ENCODE measurements at regions not wholly inside any gene's neighbourhood (a gene's known extent, or its start where the extent isn't known, plus 50 kb on each side); places are given as distances from the start of the nearest gene placed in this dataset.

GRCh38 chr5:163106098-163106497 lies 331.3 kb upstream of the CCNG1 start:
- Histone ChIP-seq H4K20me1 (ENCODE audit: control insufficient read depth, insufficient read depth, low read length, poor library complexity, severe bottlenecking) (no peaks in the 10 kb centered on the region), H3K27me3 (replicated peaks in 1 of 4; ENCODE audit: control extremely low read depth in 1 of 4, control insufficient read depth in 3 of 4, insufficient read depth in 4 of 4, low read length in 3 of 4) (no peaks in the 10 kb centered on the region), H3K9ac (ENCODE audit: low read length) (no peak overlapping the region), H3K4me2 (replicated peaks; ENCODE audit: low read depth, low read length, poor library complexity, severe bottlenecking) (no peak overlapping the region), H3K79me2 (ENCODE audit: control insufficient read depth, insufficient read depth, low read length) (no peaks in the 10 kb centered on the region), H3K9me3 (ENCODE audit: control extremely low read depth in 1 of 3, control insufficient read depth in 2 of 3, insufficient read depth in 1 of 3, low read length in 2 of 3) (no peaks in the 10 kb centered on the region), H3K4me1 (ENCODE audit: control insufficient read depth in 2 of 2, insufficient read depth in 2 of 2, low read length in 2 of 2) (no peaks in the 10 kb centered on the region), H3K36me3 (replicated peaks in 1 of 2; ENCODE audit: control extremely low read depth in 1 of 2, control insufficient read depth in 1 of 2, extremely low read depth in 1 of 2, insufficient read depth in 2 of 2, low read length in 1 of 2) (no peaks in the 10 kb centered on the region), H3K27ac (ENCODE audit: low read length in 2 of 2) (no peak overlapping the region), H3K4me3 (ENCODE audit: control extremely low read depth in 1 of 5, extremely low read depth in 1 of 5, insufficient read depth in 1 of 5, low read depth in 2 of 5, low read length in 4 of 5) (no peak overlapping the region), H2AFZ (ENCODE audit: insufficient read depth, low read depth, low read length, poor library complexity, severe bottlenecking) (no peak overlapping the region)
- Mint-ChIP-seq H3K9me3 (ENCODE audit: insufficient read depth) (no peaks in the 10 kb centered on the region), H3K4me1 (no peaks in the 10 kb centered on the region), H3K27me3 (no peaks in the 10 kb centered on the region), H3K27ac (no peak overlapping the region), H3K4me3 (no peak overlapping the region)
- WGBS (ENCODE audit: insufficient coverage) = no CpG with 5 or more reads among the region's 1 CpG
- TF ChIP-seq CTCF (IDR thresholded peaks at IDR 0.05) (no peak), EZH2 (IDR thresholded peaks at IDR 0.05; ENCODE audit: borderline replicate concordance, insufficient read depth, low read depth, low read length, poor library complexity, severe bottlenecking) (no peak)
- CTCF ChIA-PET = no interaction called here
- ATAC-seq (ENCODE audit: low read depth) (no peak), DNase-seq (no peak)
- POLR2A ChIA-PET = no interaction called here
- intact Hi-C loops (cut with micrococcal nuclease) = no loop called here

DNA sequence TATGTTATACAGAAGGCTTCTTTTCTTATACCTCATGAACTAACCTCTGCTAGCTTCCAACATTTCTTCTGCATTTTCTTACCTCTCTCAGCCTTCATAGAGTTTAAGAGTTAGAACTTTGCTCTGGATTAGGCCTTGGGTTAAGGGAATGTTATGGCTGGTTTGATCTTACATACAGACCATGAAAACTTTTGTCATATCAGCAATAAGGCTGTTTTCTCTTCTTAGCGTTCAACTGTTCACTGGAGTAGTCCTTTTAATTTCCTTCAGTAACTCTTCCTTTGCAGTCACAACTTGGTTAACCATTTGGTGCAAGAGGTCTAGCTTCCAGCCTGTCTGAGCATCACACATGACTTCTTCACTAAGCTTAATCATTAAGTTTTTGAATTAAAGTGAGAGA lies 329.0 kb upstream of the CCNG1 start:
- TF ChIP-seq EZH2 (IDR thresholded peaks at IDR 0.05; ENCODE audit: borderline replicate concordance, insufficient read depth, low read depth, low read length, poor library complexity, severe bottlenecking) (no peak), CTCF (IDR thresholded peaks at IDR 0.05) (no peak)
- no peak overlapping the region for H2AFZ ChIP-seq (ENCODE audit: insufficient read depth, low read depth, low read length, poor library complexity, severe bottlenecking)
- Mint-ChIP-seq H3K4me1 (no peaks in the 10 kb centered on the region), H3K27ac (no peak overlapping the region), H3K9me3 (ENCODE audit: insufficient read depth) (peaks cover 4% of the 10 kb centered on the region), H3K27me3 (no peaks in the 10 kb centered on the region), H3K4me3 (no peak overlapping the region)
- no peaks in the 10 kb centered on the region for H4K20me1 ChIP-seq (ENCODE audit: control insufficient read depth, insufficient read depth, low read length, poor library complexity, severe bottlenecking)
- H3K79me2 ChIP-seq (ENCODE audit: control insufficient read depth, insufficient read depth, low read length) = no peaks in the 10 kb centered on the region
- no peaks in the 10 kb centered on the region for H3K9me3 ChIP-seq (ENCODE audit: control extremely low read depth in 1 of 3, control insufficient read depth in 2 of 3, insufficient read depth in 1 of 3, low read length in 2 of 3)
- no peak overlapping the region for H3K4me3 ChIP-seq (ENCODE audit: control extremely low read depth in 1 of 5, extremely low read depth in 1 of 5, insufficient read depth in 1 of 5, low read depth in 2 of 5, low read length in 4 of 5)
- H3K27ac ChIP-seq (ENCODE audit: low read length in 2 of 2) = no peak overlapping the region
- no peaks in the 10 kb centered on the region for H3K36me3 ChIP-seq (replicated peaks in 1 of 2; ENCODE audit: control extremely low read depth in 1 of 2, control insufficient read depth in 1 of 2, extremely low read depth in 1 of 2, insufficient read depth in 2 of 2, low read length in 1 of 2)
- no peaks in the 10 kb centered on the region for H3K27me3 ChIP-seq (replicated peaks in 1 of 4; ENCODE audit: control extremely low read depth in 1 of 4, control insufficient read depth in 3 of 4, insufficient read depth in 4 of 4, low read length in 3 of 4)
- no peak overlapping the region for H3K4me2 ChIP-seq (replicated peaks; ENCODE audit: low read depth, low read length, poor library complexity, severe bottlenecking)
- CTCF ChIA-PET = no interaction called here
- no peak overlapping the region for H3K9ac ChIP-seq (ENCODE audit: low read length)
- ATAC-seq (ENCODE audit: low read depth) (no peak), DNase-seq (no peak)
- WGBS (ENCODE audit: insufficient coverage) = 100% methylated on average over 1 of the region's 1 CpG
- POLR2A ChIA-PET = no interaction called here
- intact Hi-C loops (cut with micrococcal nuclease) = no loop called here
- H3K4me1 ChIP-seq (ENCODE audit: control insufficient read depth in 2 of 2, insufficient read depth in 2 of 2, low read length in 2 of 2) = no peaks in the 10 kb centered on the region

Data from B cell (primary cell).